ENCODE measurements at regions not wholly inside any gene's neighbourhood (a gene's known extent, or its start where the extent isn't known, plus 50 kb on each side); places are given as distances from the start of the nearest gene placed in this dataset.

- H3K27me3 Mint-ChIP-seq: no peaks in the 10 kb centered on the region
- H3K27ac Mint-ChIP-seq: no peak overlapping the region
- no peak overlapping the region for H3K4me3 Mint-ChIP-seq
- ATAC-seq: no peak
- no peaks in the 10 kb centered on the region for H3K9me3 Mint-ChIP-seq
- H3K4me1 Mint-ChIP-seq: peaks cover 10% of the 10 kb centered on the region
- H3K36me3 Mint-ChIP-seq: no peaks in the 10 kb centered on the region
Measured at GRCh38 chr18:10060841-10061240, 147.0 kb downstream of the VAPA start.

DNA sequence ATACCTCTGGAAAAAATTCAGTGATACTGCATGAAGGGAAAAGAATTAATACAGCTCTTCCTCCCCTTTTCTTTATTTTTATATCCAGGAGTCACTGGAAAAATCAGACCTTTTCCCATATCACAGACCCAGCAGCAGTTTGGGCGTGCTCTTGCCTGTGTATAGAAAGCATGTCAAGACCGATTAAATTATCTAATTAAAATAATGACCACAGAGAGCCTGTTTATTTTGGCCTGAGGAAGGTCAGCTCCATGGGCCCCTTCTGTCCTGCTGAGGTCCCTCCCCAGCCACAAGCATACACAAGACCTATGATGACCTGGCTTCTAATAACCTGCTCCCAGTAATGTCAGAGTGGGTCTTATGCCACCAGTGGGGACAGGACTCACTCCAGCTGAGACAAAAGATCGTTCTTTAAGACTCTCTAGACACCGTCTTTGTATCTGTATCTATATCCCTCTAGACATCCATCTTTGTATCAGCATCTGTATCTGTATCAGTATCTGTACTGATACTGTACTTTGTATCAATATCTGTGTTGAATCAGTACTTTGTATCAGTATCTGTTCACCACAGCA is 147.8 kb downstream of the VAPA start:
- no peaks in the 10 kb centered on the region for H3K36me3 Mint-ChIP-seq
- H3K4me1 Mint-ChIP-seq: peaks cover 10% of the 10 kb centered on the region
- H3K27ac Mint-ChIP-seq: no peak overlapping the region
- no peak overlapping the region for H3K4me3 Mint-ChIP-seq
- H3K27me3 Mint-ChIP-seq: no peaks in the 10 kb centered on the region
- H3K9me3 Mint-ChIP-seq: no peaks in the 10 kb centered on the region
- no peak for ATAC-seq

DNA sequence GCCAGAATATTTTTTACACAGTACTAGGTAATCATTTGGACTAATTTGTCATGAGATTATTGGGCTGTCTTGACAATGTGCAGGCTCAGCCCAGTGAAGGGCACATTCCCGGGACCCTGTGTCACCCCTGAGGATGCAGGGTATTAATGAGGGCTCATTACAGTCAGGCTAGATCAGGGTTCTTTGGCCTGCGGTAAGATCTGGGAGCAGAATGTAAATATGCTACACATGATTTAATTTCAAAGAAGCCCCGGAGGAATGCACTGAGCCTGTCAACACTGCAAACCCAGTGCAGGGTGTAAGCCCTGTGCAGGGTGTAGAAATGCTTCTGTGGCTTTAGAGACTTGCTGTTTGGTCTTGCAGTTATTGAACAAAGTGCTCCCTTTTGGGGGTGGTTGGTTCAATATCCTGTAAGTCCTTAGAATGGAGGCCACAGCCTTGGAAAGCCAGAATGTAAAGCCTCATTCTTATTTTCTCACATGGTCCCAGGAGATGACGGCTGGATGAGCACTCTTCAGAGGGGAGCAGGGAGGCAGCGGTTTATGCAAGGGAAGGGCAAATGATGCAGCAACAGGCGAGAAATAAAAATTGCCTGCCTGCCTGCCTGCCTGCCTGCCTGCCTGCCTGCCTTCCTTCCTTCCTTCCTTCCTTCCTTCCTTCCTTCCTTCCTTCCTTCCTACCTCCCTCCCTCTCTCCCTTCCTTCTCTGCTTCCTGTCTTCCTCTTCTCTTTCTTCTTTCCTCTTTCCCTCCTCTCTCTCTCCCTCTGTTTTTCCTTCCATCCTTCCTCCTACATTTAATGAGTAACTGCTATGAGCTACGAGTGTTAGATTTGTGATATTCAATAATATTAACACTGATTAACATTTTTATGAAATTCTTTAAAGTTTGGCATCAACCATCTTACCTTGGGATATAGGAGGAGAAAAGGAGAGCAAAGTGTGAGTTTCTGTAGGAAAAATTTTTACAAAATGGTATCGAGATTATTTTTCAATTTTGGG is 148.8 kb downstream of the VAPA start:
- H3K27ac Mint-ChIP-seq: no peak overlapping the region
- H3K4me3 Mint-ChIP-seq: no peak overlapping the region
- no peaks in the 10 kb centered on the region for H3K27me3 Mint-ChIP-seq
- no peak for ATAC-seq
- no peaks in the 10 kb centered on the region for H3K9me3 Mint-ChIP-seq
- no peaks in the 10 kb centered on the region for H3K36me3 Mint-ChIP-seq
- H3K4me1 Mint-ChIP-seq: peaks cover 2% of the 10 kb centered on the region

GRCh38 chr18:10063489-10063888 is 149.7 kb downstream of the VAPA start:
- Mint-ChIP-seq H3K27me3 (no peaks in the 10 kb centered on the region), H3K36me3 (no peaks in the 10 kb centered on the region), H3K4me3 (no peak overlapping the region), H3K9me3 (no peaks in the 10 kb centered on the region), H3K27ac (no peak overlapping the region), H3K4me1 (no peaks in the 10 kb centered on the region)
- ATAC-seq: no peak

- ATAC-seq: no peak
- H3K36me3 Mint-ChIP-seq: no peaks in the 10 kb centered on the region
- H3K27me3 Mint-ChIP-seq: no peaks in the 10 kb centered on the region
- H3K4me1 Mint-ChIP-seq: no peaks in the 10 kb centered on the region
- no peaks in the 10 kb centered on the region for H3K9me3 Mint-ChIP-seq
- H3K27ac Mint-ChIP-seq: no peak overlapping the region
- no peak overlapping the region for H3K4me3 Mint-ChIP-seq
Measured at GRCh38 chr18:10064267-10064666, 150.5 kb downstream of the VAPA start.

DNA sequence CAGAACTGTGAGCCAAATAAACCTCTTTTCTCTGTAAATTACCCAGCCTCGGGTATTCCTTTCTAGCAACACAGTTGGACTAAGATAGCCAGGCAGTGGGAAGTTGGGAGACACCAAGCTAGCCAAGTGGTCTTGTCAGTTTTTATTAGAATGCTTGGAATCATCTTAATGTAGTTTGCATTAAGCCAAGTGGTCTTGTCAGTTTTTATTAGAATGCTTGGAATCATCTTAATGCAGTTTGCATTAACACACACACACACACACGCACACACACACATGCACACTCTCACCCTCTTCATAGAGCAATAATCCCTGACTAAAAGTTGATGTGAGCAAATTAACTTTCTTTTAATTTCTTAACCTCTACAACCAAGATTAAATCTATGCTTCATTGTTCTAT is 151.5 kb downstream of the VAPA start:
- H3K27ac Mint-ChIP-seq: no peak overlapping the region
- H3K27me3 Mint-ChIP-seq: no peaks in the 10 kb centered on the region
- no peaks in the 10 kb centered on the region for H3K4me1 Mint-ChIP-seq
- no peaks in the 10 kb centered on the region for H3K36me3 Mint-ChIP-seq
- no peak for ATAC-seq
- H3K9me3 Mint-ChIP-seq: no peaks in the 10 kb centered on the region
- no peak overlapping the region for H3K4me3 Mint-ChIP-seq

GRCh38 chr18:10067670-10068659 is 154.1 kb downstream of the VAPA start:
- no peak for ATAC-seq
- Mint-ChIP-seq H3K4me3 (no peak overlapping the region), H3K9me3 (no peaks in the 10 kb centered on the region), H3K4me1 (no peaks in the 10 kb centered on the region), H3K27me3 (no peaks in the 10 kb centered on the region), H3K27ac (no peak overlapping the region), H3K36me3 (no peaks in the 10 kb centered on the region)

GRCh38 chr18:10068766-10069567 is 155.2 kb downstream of the VAPA start:
- no peak overlapping the region for H3K4me3 Mint-ChIP-seq
- H3K27me3 Mint-ChIP-seq: no peaks in the 10 kb centered on the region
- no peaks in the 10 kb centered on the region for H3K36me3 Mint-ChIP-seq
- H3K27ac Mint-ChIP-seq: no peak overlapping the region
- H3K4me1 Mint-ChIP-seq: no peaks in the 10 kb centered on the region
- no peaks in the 10 kb centered on the region for H3K9me3 Mint-ChIP-seq
- no peak for ATAC-seq

DNA sequence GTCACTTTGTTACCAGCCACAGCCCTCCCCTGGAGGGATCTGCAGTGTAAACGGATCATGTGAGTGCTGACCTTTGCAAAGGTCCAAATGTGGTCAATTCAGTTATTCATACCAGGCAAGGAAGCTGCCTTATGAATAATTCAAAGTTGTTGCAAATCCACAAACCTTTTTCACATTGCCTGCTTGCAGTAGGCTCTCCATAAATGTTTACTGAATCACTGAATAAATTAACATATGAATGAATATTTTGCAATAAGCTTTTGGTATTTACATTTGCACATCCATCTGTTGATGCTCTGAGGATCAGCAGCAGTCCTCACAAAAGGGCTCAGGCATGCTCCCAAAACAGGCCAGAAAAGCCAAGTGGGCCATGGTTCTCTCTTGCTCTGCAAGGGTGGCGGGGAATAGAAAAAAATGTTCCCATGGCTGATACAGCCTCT is 156.8 kb downstream of the VAPA start:
- no peak for ATAC-seq
- H3K36me3 Mint-ChIP-seq: no peaks in the 10 kb centered on the region
- no peak overlapping the region for H3K27ac Mint-ChIP-seq
- no peak overlapping the region for H3K4me3 Mint-ChIP-seq
- no peaks in the 10 kb centered on the region for H3K27me3 Mint-ChIP-seq
- H3K9me3 Mint-ChIP-seq: no peaks in the 10 kb centered on the region
- no peaks in the 10 kb centered on the region for H3K4me1 Mint-ChIP-seq

DNA sequence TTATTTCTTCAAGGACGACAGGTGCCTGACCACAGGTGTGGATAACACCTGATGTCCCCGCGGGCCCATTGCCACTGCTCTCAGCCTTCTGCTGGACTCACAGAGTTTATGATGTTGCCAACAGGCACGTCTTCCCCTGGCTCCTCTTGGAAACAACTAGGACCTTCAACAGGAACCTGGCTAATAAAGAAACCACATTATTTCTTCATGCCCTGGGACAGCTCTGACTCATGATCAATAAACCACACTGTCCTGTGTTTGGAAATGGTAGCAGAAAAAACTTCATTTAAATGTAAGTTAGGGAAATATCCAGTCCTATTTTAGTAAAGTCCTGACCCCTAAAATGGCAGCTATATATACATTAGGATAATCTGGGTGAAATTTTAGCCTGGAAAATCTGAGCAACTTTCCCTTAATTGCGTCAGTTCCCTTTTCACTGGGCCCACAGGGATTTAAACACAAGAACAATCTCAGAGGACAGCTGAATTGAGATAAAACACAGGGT is 158.9 kb downstream of the VAPA start:
- H3K4me3 Mint-ChIP-seq: no peak overlapping the region
- no peaks in the 10 kb centered on the region for H3K4me1 Mint-ChIP-seq
- H3K36me3 Mint-ChIP-seq: no peaks in the 10 kb centered on the region
- H3K27me3 Mint-ChIP-seq: peaks cover 17% of the 10 kb centered on the region
- H3K27ac Mint-ChIP-seq: no peak overlapping the region
- ATAC-seq: no peak
- H3K9me3 Mint-ChIP-seq: no peaks in the 10 kb centered on the region

- no peaks in the 10 kb centered on the region for H3K9me3 Mint-ChIP-seq
- no peak overlapping the region for H3K4me3 Mint-ChIP-seq
- no peaks in the 10 kb centered on the region for H3K36me3 Mint-ChIP-seq
- H3K4me1 Mint-ChIP-seq: no peaks in the 10 kb centered on the region
- ATAC-seq: no peak
- H3K27me3 Mint-ChIP-seq: peaks cover 17% of the 10 kb centered on the region
- H3K27ac Mint-ChIP-seq: no peak overlapping the region
Measured at GRCh38 chr18:10074110-10074509, 160.3 kb downstream of the VAPA start.

DNA sequence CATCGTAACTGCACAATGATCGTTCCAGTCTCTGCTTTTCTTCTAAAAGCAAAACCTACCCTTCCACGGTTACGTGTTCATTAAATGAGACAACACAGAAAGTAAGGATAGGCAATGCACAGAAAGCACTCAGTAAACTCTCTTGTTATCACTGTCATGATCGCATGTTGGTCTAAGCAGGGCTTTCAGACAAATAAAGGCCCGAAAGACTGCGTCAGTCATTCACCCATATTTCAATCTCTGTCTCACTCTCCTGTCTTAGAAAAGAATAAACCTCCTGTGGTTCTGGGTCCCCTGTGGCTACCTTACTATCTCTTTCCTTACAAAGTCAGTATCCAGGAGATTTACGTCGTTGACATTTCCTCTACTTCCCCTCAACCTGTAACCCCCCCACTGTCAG is 160.9 kb downstream of the VAPA start:
- H3K4me3 Mint-ChIP-seq: no peak overlapping the region
- H3K9me3 Mint-ChIP-seq: no peaks in the 10 kb centered on the region
- peaks cover 17% of the 10 kb centered on the region for H3K27me3 Mint-ChIP-seq
- no peaks in the 10 kb centered on the region for H3K4me1 Mint-ChIP-seq
- no peak overlapping the region for H3K27ac Mint-ChIP-seq
- ATAC-seq: no peak
- H3K36me3 Mint-ChIP-seq: no peaks in the 10 kb centered on the region

- H3K4me1 Mint-ChIP-seq: no peaks in the 10 kb centered on the region
- peaks cover 17% of the 10 kb centered on the region for H3K27me3 Mint-ChIP-seq
- H3K9me3 Mint-ChIP-seq: no peaks in the 10 kb centered on the region
- H3K27ac Mint-ChIP-seq: no peak overlapping the region
- no peak overlapping the region for H3K4me3 Mint-ChIP-seq
- no peaks in the 10 kb centered on the region for H3K36me3 Mint-ChIP-seq
- peak; percentile 17 for ATAC-seq
Measured at GRCh38 chr18:10076502-10077030, 162.8 kb downstream of the VAPA start.

DNA sequence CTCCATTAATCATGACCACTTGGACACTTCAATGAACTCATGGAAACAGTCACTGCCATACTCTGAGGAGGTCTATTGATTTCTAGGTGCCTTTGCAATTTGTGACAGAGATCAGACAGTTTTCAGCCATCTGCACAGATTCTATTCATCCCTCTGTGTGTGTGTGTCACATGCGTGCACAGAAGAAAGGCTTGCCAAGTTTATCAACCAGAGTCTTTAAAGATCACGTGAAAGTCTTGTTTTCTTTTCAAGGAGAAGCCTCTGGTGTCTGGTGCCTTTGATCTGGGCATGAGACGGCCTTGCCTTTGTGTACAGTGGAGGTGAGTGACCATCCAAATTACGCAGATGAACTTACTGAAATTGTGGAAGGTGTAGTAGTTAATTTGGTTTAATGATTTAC is 164.2 kb downstream of the VAPA start:
- ATAC-seq: no peak
- Mint-ChIP-seq H3K9me3 (peaks cover 7% of the 10 kb centered on the region), H3K36me3 (no peaks in the 10 kb centered on the region), H3K4me1 (no peaks in the 10 kb centered on the region), H3K27me3 (peaks cover 17% of the 10 kb centered on the region), H3K4me3 (no peak overlapping the region), H3K27ac (no peak overlapping the region)

Measured in stimulated activated memory B cell treated with anti-CD40 and anti-IgM and Interleukin-4, amounts not matched to agents 10 μg/mL and 1 μg/mL and 100 μg/mL, for 72 hours (primary cell).